ENCODE measurements at regions not wholly inside any gene's neighbourhood (a gene's known extent, or its start where the extent isn't known, plus 50 kb on each side); places are given as distances from the start of the nearest gene placed in this dataset.
A peak's percentile ranks its signal among the peaks of the same experiment; 100 is the strongest.

- Mint-ChIP-seq H3K9me3 (ENCODE audit: unreplicated experiment) (no peaks in the 10 kb centered on the region), H3K4me1 (ENCODE audit: unreplicated experiment) (no peaks in the 10 kb centered on the region), H3K4me3 (ENCODE audit: unreplicated experiment) (no peak overlapping the region), H3K27ac (ENCODE audit: unreplicated experiment) (no peak overlapping the region), H3K27me3 (ENCODE audit: unreplicated experiment) (peaks cover 15% of the 10 kb centered on the region), H3K36me3 (ENCODE audit: unreplicated experiment) (no peaks in the 10 kb centered on the region)
- TF ChIP-seq CTCF (IDR thresholded peaks at IDR 0.05) = no peak
- no peak for DNase-seq (ENCODE audit: extremely low spot score, unreplicated experiment)
Observed at GRCh38 chr13:27861165-27861564, 58.6 kb upstream of the PDX1 start.

- H3K4me1 Mint-ChIP-seq (ENCODE audit: unreplicated experiment) = no peaks in the 10 kb centered on the region
- H3K27ac Mint-ChIP-seq (ENCODE audit: unreplicated experiment) = no peak overlapping the region
- TF ChIP-seq CTCF (IDR thresholded peaks at IDR 0.05) = peak; percentile 57
- H3K9me3 Mint-ChIP-seq (ENCODE audit: unreplicated experiment) = no peaks in the 10 kb centered on the region
- no peaks in the 10 kb centered on the region for H3K36me3 Mint-ChIP-seq (ENCODE audit: unreplicated experiment)
- DNase-seq (ENCODE audit: extremely low spot score, unreplicated experiment) = no peak
- peaks cover 20% of the 10 kb centered on the region for H3K27me3 Mint-ChIP-seq (ENCODE audit: unreplicated experiment)
- H3K4me3 Mint-ChIP-seq (ENCODE audit: unreplicated experiment) = no peak overlapping the region
Observed at GRCh38 chr13:27868641-27869435, 51.0 kb upstream of the PDX1 start.

GRCh38 chr13:27869436-27870095 lies 50.2 kb upstream of the PDX1 start:
- Mint-ChIP-seq H3K4me1 (ENCODE audit: unreplicated experiment) (no peaks in the 10 kb centered on the region), H3K9me3 (ENCODE audit: unreplicated experiment) (no peaks in the 10 kb centered on the region), H3K36me3 (ENCODE audit: unreplicated experiment) (no peaks in the 10 kb centered on the region), H3K27me3 (ENCODE audit: unreplicated experiment) (peaks cover 18% of the 10 kb centered on the region), H3K27ac (ENCODE audit: unreplicated experiment) (no peak overlapping the region), H3K4me3 (ENCODE audit: unreplicated experiment) (no peak overlapping the region)
- TF ChIP-seq CTCF (IDR thresholded peaks at IDR 0.05) = no peak
- DNase-seq (ENCODE audit: extremely low spot score, unreplicated experiment) = no peak
